ELR (cell line): ENCODE measurements at regions not wholly inside any gene's neighbourhood (a gene's known extent, or its start where the extent isn't known, plus 50 kb on each side); places are given as distances from the start of the nearest gene placed in this dataset.

Experiments used
- DNase-seq: peaks from one replicate; pipeline ENCODE4 v3.0.0-alpha.2; 2015; ENCODE audit warnings: low read depth

GRCh38 chr14:71672596-71672995 is 259.6 kb upstream of the RGS6 start:
- no peak for DNase-seq

- no peak for DNase-seq
Measured at GRCh38 chr14:71675126-71675899, 256.9 kb upstream of the RGS6 start.

- peak; percentile 33 for DNase-seq
Measured at GRCh38 chr14:71675900-71676287, 256.3 kb upstream of the RGS6 start.

- DNase-seq: no peak
Measured at GRCh38 chr14:71680736-71681387, 251.4 kb upstream of the RGS6 start.

- DNase-seq: no peak
Measured at GRCh38 chr14:71682337-71682736, 249.9 kb upstream of the RGS6 start.

- DNase-seq: no peak
Measured at GRCh38 chr14:71684323-71684722, 247.9 kb upstream of the RGS6 start.

GRCh38 chr14:71686677-71687076 is 245.6 kb upstream of the RGS6 start:
- no peak for DNase-seq

GRCh38 chr14:71687166-71687831 is 244.9 kb upstream of the RGS6 start:
- no peak for DNase-seq

GRCh38 chr14:71688576-71688975 is 243.7 kb upstream of the RGS6 start:
- DNase-seq: peak; percentile 6

GRCh38 chr14:71690478-71690877 is 241.8 kb upstream of the RGS6 start:
- no peak for DNase-seq

GRCh38 chr14:71692496-71692895 is 239.7 kb upstream of the RGS6 start:
- DNase-seq: peak; percentile 38

- no peak for DNase-seq
Measured at GRCh38 chr14:71693381-71693780, 238.8 kb upstream of the RGS6 start.

GRCh38 chr14:71694591-71695530 is 237.4 kb upstream of the RGS6 start:
- no peak for DNase-seq

- no peak for DNase-seq
Measured at GRCh38 chr14:71695611-71696350, 236.4 kb upstream of the RGS6 start.

- DNase-seq: no peak
Measured at GRCh38 chr14:71698027-71698426, 234.2 kb upstream of the RGS6 start.

GRCh38 chr14:71698673-71699072 is 233.6 kb upstream of the RGS6 start:
- DNase-seq: no peak

- peak; percentile 30 for DNase-seq
Measured at GRCh38 chr14:71701990-71702389, 230.2 kb upstream of the RGS6 start.

GRCh38 chr14:71702786-71703185 is 229.4 kb upstream of the RGS6 start:
- DNase-seq: no peak

- DNase-seq: no peak
Measured at GRCh38 chr14:71703477-71703876, 228.8 kb upstream of the RGS6 start.

- DNase-seq: no peak
Measured at GRCh38 chr14:71704210-71704609, 228.0 kb upstream of the RGS6 start.

- no peak for DNase-seq
Measured at GRCh38 chr14:71705460-71705859, 226.8 kb upstream of the RGS6 start.
